AG10803 (cell line): ENCODE measurements at regions not wholly inside any gene's neighbourhood (a gene's known extent, or its start where the extent isn't known, plus 50 kb on each side); places are given as distances from the start of the nearest gene placed in this dataset.

Experiments
- DNase-seq: peaks from one replicate; pipeline ENCODE4 v3.0.0; 2010; ENCODE audit warnings: low read depth
- H3K4me3 ChIP-seq: 2 replicates; pipeline ENCODE4 v1.5.1; 2011; ENCODE audit warnings: mild to moderate bottlenecking, low read length, control low read depth
- CTCF ChIP-seq: conservative IDR thresholded peaks from 2 replicates; pipeline ENCODE4 v1.5.1; 2011; ENCODE audit warnings: mild to moderate bottlenecking, low read length, control low read depth, inconsistent platforms

GRCh38 chr6:14260839-14261238 is 143.3 kb downstream of the CD83 start:
- no peak for TF ChIP-seq CTCF
- DNase-seq, result no peak
- no peak overlapping the region for H3K4me3 ChIP-seq

GRCh38 chr6:14263881-14264424 is 146.4 kb downstream of the CD83 start:
- H3K4me3 ChIP-seq, result no peak overlapping the region
- TF ChIP-seq CTCF, result no peak
- no peak for DNase-seq

- no peak overlapping the region for H3K4me3 ChIP-seq
- DNase-seq, result no peak
- no peak for TF ChIP-seq CTCF
Measured at GRCh38 chr6:14265049-14266021, 147.8 kb downstream of the CD83 start.

- no peak for TF ChIP-seq CTCF
- H3K4me3 ChIP-seq, result no peak overlapping the region
- DNase-seq, result no peak
Measured at GRCh38 chr6:14266266-14266665, 148.7 kb downstream of the CD83 start.

- no peak overlapping the region for H3K4me3 ChIP-seq
- TF ChIP-seq CTCF, result no peak
- no peak for DNase-seq
Measured at GRCh38 chr6:14267885-14268660, 150.5 kb downstream of the CD83 start.

GRCh38 chr6:14269436-14269835 is 151.9 kb downstream of the CD83 start:
- TF ChIP-seq CTCF, result no peak
- no peak for DNase-seq
- H3K4me3 ChIP-seq, result no peak overlapping the region
